Karpas-422 (cell line): ENCODE measurements at regions not wholly inside any gene's neighbourhood (a gene's known extent, or its start where the extent isn't known, plus 50 kb on each side); places are given as distances from the start of the nearest gene placed in this dataset.

ENCODE experiments used
- DNase-seq: peaks from one replicate; pipeline ENCODE4 v3.0.0-alpha.2; 2015
- H2AFZ ChIP-seq: fragments of 200-600 bp; sonication (generic); 2 replicates; pipeline ENCODE4 v1.6.1; 2014; ENCODE audit warnings: antibody characterized with exemption, low read length, mixed read lengths
- H3K27ac ChIP-seq: fragments of 200-600 bp; sonication (generic); 2 replicates; pipeline ENCODE4 v1.5.1; 2014; ENCODE audit warnings: mild to moderate bottlenecking, low read length, moderate library complexity
- H3K27me3 ChIP-seq: fragments of 200-600 bp; sonication (generic); 2 replicates; pipeline ENCODE4 v1.6.1; 2014; ENCODE audit warnings: low read length, mixed read lengths
- H3K36me3 ChIP-seq: fragments of 200-600 bp; sonication (generic); 2 replicates; pipeline ENCODE4 v1.6.1; 2014; ENCODE audit warnings: low read length, mixed read lengths; ENCODE audit not compliant: insufficient read depth
- H3K4me1 ChIP-seq: fragments of 200-600 bp; sonication (generic); 2 replicates; pipeline ENCODE4 v1.6.1; 2014; ENCODE audit warnings: mild to moderate bottlenecking, low read length, mixed read lengths
- H3K4me2 ChIP-seq: fragments of 200-600 bp; sonication (generic); 2 replicates; pipeline ENCODE4 v1.6.1; 2014; ENCODE audit warnings: low read length, low read depth, mild to moderate bottlenecking; ENCODE audit not compliant: poor library complexity, severe bottlenecking
- H3K4me3 ChIP-seq: fragments of 200-600 bp; sonication (generic); 2 replicates; pipeline ENCODE4 v1.5.1; 2014; ENCODE audit warnings: mild to moderate bottlenecking, antibody characterized with exemption, low read length, mixed read lengths
- H3K79me2 ChIP-seq: fragments of 200-600 bp; sonication (generic); 2 replicates; pipeline ENCODE4 v1.6.1; 2014; ENCODE audit warnings: mild to moderate bottlenecking, low read length, mixed read lengths
- H3K9ac ChIP-seq: fragments of 200-600 bp; sonication (generic); 2 replicates; pipeline ENCODE4 v1.6.0; 2014; ENCODE audit warnings: low read length
- H3K9me2 ChIP-seq: fragments of 200-600 bp; sonication (generic), shearing (Covaris generic); replicated peaks from 2 replicates; pipeline ENCODE4 v1.6.0; 2014; ENCODE audit warnings: mild to moderate bottlenecking, low read length, moderate library complexity; ENCODE audit not compliant: insufficient read depth
- H3K9me3 ChIP-seq: fragments of 300-700, 200-600 bp; sonication (generic); 2 replicates; pipeline ENCODE4 v1.6.1; 2014; ENCODE audit warnings: low read length, mixed read lengths
- H4K20me1 ChIP-seq: fragments of 200-600 bp; sonication (generic); 2 replicates; pipeline ENCODE4 v1.6.1; 2014; ENCODE audit warnings: mild to moderate bottlenecking, antibody characterized with exemption, low read length, low read depth; ENCODE audit not compliant: insufficient read depth

DNA sequence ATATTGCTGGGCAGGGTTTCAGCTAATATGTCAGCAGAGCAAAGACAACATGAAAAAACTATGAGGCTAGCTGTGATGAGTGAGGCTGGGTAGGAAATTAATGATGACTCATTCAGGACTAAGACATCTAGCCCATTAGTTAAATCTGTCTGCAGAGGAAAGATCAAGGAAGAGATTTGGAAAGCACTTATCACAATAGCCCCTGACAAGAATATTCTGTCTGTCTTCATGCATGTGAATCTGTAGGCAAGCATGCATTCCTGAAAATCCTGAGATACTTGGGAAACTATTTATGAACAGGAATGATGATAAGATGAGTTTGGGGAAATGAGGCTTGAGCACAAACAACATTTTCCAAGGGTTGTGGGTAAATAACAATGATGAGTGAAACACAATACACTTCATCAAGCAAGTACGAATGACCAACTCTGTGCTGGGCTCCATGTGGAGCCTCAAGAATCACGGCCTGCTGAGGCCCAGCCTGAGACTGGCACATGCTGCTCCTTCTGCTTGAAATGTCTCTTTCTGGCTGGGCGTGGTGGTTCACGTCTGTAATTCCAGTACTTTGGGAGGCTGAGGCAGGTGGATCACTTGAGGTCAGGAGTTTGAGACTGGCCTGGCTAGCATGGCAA is 96.5 kb upstream of the ASIC2 start:
- H3K9me3 ChIP-seq = no peaks in the 10 kb centered on the region
- H3K9ac ChIP-seq = no peak overlapping the region
- H3K79me2 ChIP-seq = no peaks in the 10 kb centered on the region
- no peak overlapping the region for H2AFZ ChIP-seq
- no peak for DNase-seq
- no peak overlapping the region for H3K27ac ChIP-seq
- no peaks in the 10 kb centered on the region for H3K27me3 ChIP-seq
- H3K4me2 ChIP-seq = no peak overlapping the region
- no peaks in the 10 kb centered on the region for H3K36me3 ChIP-seq
- no peaks in the 10 kb centered on the region for H3K4me1 ChIP-seq
- H3K9me2 ChIP-seq = no peaks in the 10 kb centered on the region
- no peaks in the 10 kb centered on the region for H4K20me1 ChIP-seq
- H3K4me3 ChIP-seq = no peak overlapping the region

DNA sequence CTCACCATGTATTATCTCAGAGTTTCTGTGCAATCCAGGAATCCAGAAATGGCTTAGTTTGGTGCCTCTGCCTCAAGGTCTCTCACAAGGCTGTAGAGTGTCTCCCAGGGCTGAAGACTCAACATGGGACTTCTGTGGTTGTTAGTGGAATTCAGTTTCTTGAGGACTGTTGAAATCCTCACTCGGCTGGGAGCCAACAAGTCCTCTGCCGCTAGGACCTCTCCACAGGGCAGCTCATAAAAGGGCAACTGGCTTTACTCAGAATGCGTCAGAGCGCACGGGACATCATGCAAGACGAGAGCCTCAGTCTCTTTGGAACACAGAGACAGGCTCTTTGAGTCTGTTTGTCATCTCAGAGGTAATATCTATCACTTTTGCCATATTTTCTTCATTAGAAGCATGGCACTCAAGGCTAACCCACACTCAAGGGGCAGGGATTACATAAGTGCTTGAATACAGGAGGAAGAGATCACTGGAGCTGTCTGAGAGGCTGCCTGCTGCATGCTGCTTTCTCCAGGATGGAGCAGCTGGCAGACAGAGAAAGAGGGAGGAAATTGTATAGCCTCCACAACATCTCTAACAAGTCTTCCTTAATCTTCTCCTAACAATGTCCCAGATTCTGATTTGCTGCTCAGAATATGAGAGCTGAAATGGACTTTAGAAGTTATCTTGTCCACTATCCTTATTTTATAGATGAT is 97.5 kb upstream of the ASIC2 start:
- H3K27ac ChIP-seq = no peak overlapping the region
- H2AFZ ChIP-seq = no peak overlapping the region
- H3K4me3 ChIP-seq = no peak overlapping the region
- H3K9me3 ChIP-seq = no peaks in the 10 kb centered on the region
- no peak for DNase-seq
- no peak overlapping the region for H3K4me2 ChIP-seq
- H3K27me3 ChIP-seq = no peaks in the 10 kb centered on the region
- H3K79me2 ChIP-seq = no peaks in the 10 kb centered on the region
- H3K9me2 ChIP-seq = no peaks in the 10 kb centered on the region
- H3K9ac ChIP-seq = no peak overlapping the region
- H3K36me3 ChIP-seq = no peaks in the 10 kb centered on the region
- H3K4me1 ChIP-seq = no peaks in the 10 kb centered on the region
- H4K20me1 ChIP-seq = no peaks in the 10 kb centered on the region

- Histone ChIP-seq H3K9me2 (0 out of 2 replicates have a peak, but pooled peaks cover 5% of the 10 kb centered on the region), H3K9ac (no peak overlapping the region), H3K4me3 (no peak overlapping the region), H3K27ac (no peak overlapping the region), H2AFZ (no peak overlapping the region), H3K9me3 (no peaks in the 10 kb centered on the region), H3K4me2 (no peak overlapping the region), H4K20me1 (no peaks in the 10 kb centered on the region), H3K4me1 (no peaks in the 10 kb centered on the region), H3K27me3 (no peaks in the 10 kb centered on the region), H3K36me3 (no peaks in the 10 kb centered on the region), H3K79me2 (no peaks in the 10 kb centered on the region)
- DNase-seq = no peak
These were observed 103.7 kb upstream of the ASIC2 start for GRCh38 chr17:33396818-33397217.

- no peak overlapping the region for H3K27ac ChIP-seq
- H3K9me3 ChIP-seq = no peaks in the 10 kb centered on the region
- H2AFZ ChIP-seq = no peak overlapping the region
- H3K4me2 ChIP-seq = no peak overlapping the region
- no peak overlapping the region for H3K4me3 ChIP-seq
- no peaks in the 10 kb centered on the region for H4K20me1 ChIP-seq
- H3K27me3 ChIP-seq = no peaks in the 10 kb centered on the region
- no peaks in the 10 kb centered on the region for H3K79me2 ChIP-seq
- H3K4me1 ChIP-seq = no peaks in the 10 kb centered on the region
- no peak overlapping the region for H3K9ac ChIP-seq
- H3K36me3 ChIP-seq = no peaks in the 10 kb centered on the region
- no peak for DNase-seq
- H3K9me2 ChIP-seq = 0 out of 2 replicates have a peak, but pooled peaks cover 5% of the 10 kb centered on the region
These were observed 105.3 kb upstream of the ASIC2 start for GRCh38 chr17:33398386-33398785.

- no peak overlapping the region for H3K4me3 ChIP-seq
These were observed 108.2 kb upstream of the ASIC2 start for GRCh38 chr17:33401249-33401648.

DNA sequence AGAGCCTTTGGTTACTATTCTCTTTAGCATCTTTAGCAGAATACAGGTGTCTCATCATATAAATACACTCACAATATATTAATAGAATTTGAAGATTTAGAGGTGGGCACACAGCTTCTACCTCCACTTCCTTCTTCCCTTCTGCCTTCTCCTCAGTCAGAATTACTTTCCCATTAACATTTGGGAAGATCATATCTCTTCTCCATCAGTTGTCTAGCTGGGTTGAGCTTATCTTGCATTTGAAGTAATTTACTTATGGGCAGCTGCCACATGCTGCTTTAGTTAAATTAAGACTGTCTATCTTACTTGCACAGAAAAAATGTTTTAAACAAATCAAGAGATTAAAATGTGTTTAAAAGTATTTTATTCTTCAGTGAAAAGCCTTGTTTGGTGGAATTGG is 110.1 kb upstream of the ASIC2 start:
- H3K27me3 ChIP-seq = no peaks in the 10 kb centered on the region
- no peak overlapping the region for H3K27ac ChIP-seq
- no peak overlapping the region for H3K4me2 ChIP-seq
- no peak overlapping the region for H3K9ac ChIP-seq
- H3K79me2 ChIP-seq = no peaks in the 10 kb centered on the region
- H2AFZ ChIP-seq = no peak overlapping the region
- no peaks in the 10 kb centered on the region for H3K9me2 ChIP-seq
- no peak for DNase-seq
- H3K4me3 ChIP-seq = no peak overlapping the region
- no peaks in the 10 kb centered on the region for H3K4me1 ChIP-seq
- H3K9me3 ChIP-seq = no peaks in the 10 kb centered on the region
- no peaks in the 10 kb centered on the region for H4K20me1 ChIP-seq
- H3K36me3 ChIP-seq = no peaks in the 10 kb centered on the region

More at GRCh38 chr17:33401249-33401648, 108.2 kb upstream of the ASIC2 start:
- Histone ChIP-seq H3K9me2 (no peaks in the 10 kb centered on the region), H3K27ac (no peak overlapping the region), H3K9ac (no peak overlapping the region), H3K4me2 (no peak overlapping the region), H3K9me3 (no peaks in the 10 kb centered on the region), H2AFZ (no peak overlapping the region), H3K36me3 (no peaks in the 10 kb centered on the region), H3K4me1 (no peaks in the 10 kb centered on the region), H3K79me2 (no peaks in the 10 kb centered on the region), H3K27me3 (no peaks in the 10 kb centered on the region), H4K20me1 (no peaks in the 10 kb centered on the region)
- DNase-seq = no peak

GRCh38 chr17:33404070-33404819 is 111.2 kb upstream of the ASIC2 start:
- no peak overlapping the region for H3K9ac ChIP-seq

GRCh38 chr17:33416131-33416530 is 123.0 kb upstream of the ASIC2 start:
- peak; percentile 41 for DNase-seq
- H3K4me1 ChIP-seq = no peaks in the 10 kb centered on the region
- no peaks in the 10 kb centered on the region for H3K36me3 ChIP-seq
- no peak overlapping the region for H3K27ac ChIP-seq
- no peaks in the 10 kb centered on the region for H3K9me3 ChIP-seq
- H3K4me2 ChIP-seq = no peak overlapping the region
- H3K27me3 ChIP-seq = no peaks in the 10 kb centered on the region
- no peak overlapping the region for H3K4me3 ChIP-seq
- H2AFZ ChIP-seq = no peak overlapping the region
- H4K20me1 ChIP-seq = no peaks in the 10 kb centered on the region
- no peaks in the 10 kb centered on the region for H3K9me2 ChIP-seq
- H3K79me2 ChIP-seq = no peaks in the 10 kb centered on the region
- no peak overlapping the region for H3K9ac ChIP-seq

More at GRCh38 chr17:33404070-33404819, 111.2 kb upstream of the ASIC2 start:
- Histone ChIP-seq H3K79me2 (no peaks in the 10 kb centered on the region), H3K9me2 (no peaks in the 10 kb centered on the region), H2AFZ (no peak overlapping the region), H3K4me1 (no peaks in the 10 kb centered on the region), H3K27ac (no peak overlapping the region), H3K4me3 (no peak overlapping the region), H3K4me2 (no peak overlapping the region), H3K27me3 (no peaks in the 10 kb centered on the region), H4K20me1 (no peaks in the 10 kb centered on the region), H3K36me3 (no peaks in the 10 kb centered on the region), H3K9me3 (no peaks in the 10 kb centered on the region)
- no peak for DNase-seq
